Panc1 (cell line): ENCODE measurements at regions not wholly inside any gene's neighbourhood (a gene's known extent, or its start where the extent isn't known, plus 50 kb on each side); places are given as distances from the start of the nearest gene placed in this dataset.

ENCODE experiments used
- ATAC-seq: fragments of 200-7000 bp; cut with Tn5 transposase; 2 replicates; pipeline ENCODE4 v1.9.1; 2020; ENCODE audit warnings: mild to moderate bottlenecking, moderate library complexity
- BruUV-seq: library from RNA; stranded (reverse); fragments of 400-500 nt; replicated peaks from 2 replicates; lab custom pipeline; 2021; lab: Mats Ljungman, UMichigan
- CTCF ChIA-PET: fragments of 300-600 bp; sonication (Branson Sonifier 250); formaldehyde crosslinking; loops from one replicate; lab custom pipeline; 2022; ENCODE audit warnings: antibody characterized with exemption; lab: Charles Lee
- POLR2A ChIA-PET: fragments of 300-600 bp; sonication (Branson Sonifier 250); formaldehyde crosslinking; loops from one replicate; lab custom pipeline; 2022; ENCODE audit warnings: antibody characterized with exemption; lab: Charles Lee
- DNase-seq: peaks from one replicate; pipeline ENCODE4 v3.0.0-alpha.2; 2010; ENCODE audit warnings: low read depth, low spot score
- H3K27ac ChIP-seq: 2 replicates; pipeline ENCODE4 v1.5.1; 2011; ENCODE audit warnings: mild to moderate bottlenecking, low read length, inconsistent platforms
- H3K27me3 ChIP-seq: fragments of 200-500 bp; sonication (Bioruptor generic); 2 replicates; pipeline ENCODE4 v1.6.0; 2014; ENCODE audit warnings: low read length, inconsistent platforms; ENCODE audit not compliant: control insufficient read depth, insufficient read depth
- H3K36me3 ChIP-seq: fragments of 200-500 bp; sonication (Bioruptor generic); 2 replicates; pipeline ENCODE4 v1.5.1; 2014; ENCODE audit warnings: inconsistent platforms, mild to moderate bottlenecking, low read length, moderate library complexity; ENCODE audit not compliant: control insufficient read depth, insufficient read depth
- H3K4me1 ChIP-seq: 2 replicates; pipeline ENCODE4 v1.5.1; 2011; ENCODE audit warnings: inconsistent platforms, mild to moderate bottlenecking, low read length, moderate library complexity; ENCODE audit not compliant: control insufficient read depth, insufficient read depth
- H3K4me3 ChIP-seq, 2 experiments: 2 replicates each; pipeline ENCODE4 v1.5.1; 2011 to 2012; ENCODE audit warnings: low read depth in 2 of 2, low read length in 2 of 2, mild to moderate bottlenecking in 2 of 2, inconsistent platforms in 1 of 2, moderate library complexity in 1 of 2
- H3K9me3 ChIP-seq: fragments of 200-500 bp; sonication (Bioruptor generic); 2 replicates; pipeline ENCODE4 v1.5.1; 2014; ENCODE audit warnings: low read depth, mild to moderate bottlenecking, inconsistent platforms, low read length, moderate library complexity; ENCODE audit not compliant: control insufficient read depth, insufficient read depth
- CTCF ChIP-seq: fragments of 450-650 bp; IDR thresholded peaks from 2 replicates; pipeline ENCODE4 v1.5.1; 2017; ENCODE audit warnings: mild to moderate bottlenecking
- POLR2AphosphoS5 ChIP-seq: IDR thresholded peaks from 2 replicates; pipeline ENCODE4 v1.6.1; 2012; ENCODE audit warnings: mild to moderate bottlenecking, low read depth, low read length, moderate library complexity
- REST ChIP-seq, 2 experiments: IDR thresholded peaks; 2 replicates each; pipeline ENCODE4 v1.6.1; 2011 to 2012; ENCODE audit warnings: low read depth in 2 of 2, control low read depth in 1 of 2, low read length in 1 of 2, mild to moderate bottlenecking in 1 of 2, moderate library complexity in 1 of 2; ENCODE audit not compliant: insufficient read depth in 1 of 2
- SIN3A ChIP-seq: IDR thresholded peaks from 2 replicates; pipeline ENCODE4 v1.6.1; 2012; ENCODE audit warnings: low read depth, mild to moderate bottlenecking, low read length, moderate library complexity, borderline replicate concordance; ENCODE audit not compliant: insufficient read depth
- TCF7L2 ChIP-seq: IDR thresholded peaks from 2 replicates; pipeline ENCODE4 v1.6.1; 2011; ENCODE audit warnings: mild to moderate bottlenecking, low read depth, low read length, inconsistent platforms
- in situ Hi-C: cut with HindIII; loops from 2 replicates; pipeline ENCODE4 v1.10.0; 2016; ENCODE audit warnings: low sequenced_read_pairs, low pct_unique_long_range_greater_than_20kb
- intact Hi-C: fragments of 100-400 bp; cut with micrococcal nuclease; formaldehyde crosslinking; loops from one replicate; pipeline ENCODE4 v1.10.0; 2022; ENCODE audit not compliant: unreplicated experiment

- ChIA-PET POLR2A (no interaction called here), CTCF (no interaction called here)
- TF ChIP-seq SIN3A = no peak
- TF ChIP-seq CTCF = no peak
- TF ChIP-seq REST (IDR thresholded peaks at IDR 0.05; ENCODE audit: insufficient read depth in 1 of 2, low read depth in 2 of 2, low read length in 1 of 2) = no peak
- TF ChIP-seq POLR2AphosphoS5 = no peak
- TF ChIP-seq TCF7L2 = no peak
- no peaks in the 10 kb centered on the region for H3K9me3 ChIP-seq
- H3K27me3 ChIP-seq = no peaks in the 10 kb centered on the region
- no peaks in the 10 kb centered on the region for H3K4me1 ChIP-seq
- DNase-seq = no peak
- H3K4me3 ChIP-seq = no peak overlapping the region
- no TSS peak for BruUV-seq
- no peak for ATAC-seq
- no peaks in the 10 kb centered on the region for H3K36me3 ChIP-seq
- intact Hi-C loops (no loop called here), in situ Hi-C loops (no loop called here)
- H3K27ac ChIP-seq = no peak overlapping the region
Measured at GRCh38 chr3:64290864-64291263, 65.6 kb upstream of the PRICKLE2 start.

GRCh38 chr3:64290161-64290560 is 64.9 kb upstream of the PRICKLE2 start:
- no peaks in the 10 kb centered on the region for H3K9me3 ChIP-seq
- H3K4me3 ChIP-seq = no peak overlapping the region
- H3K36me3 ChIP-seq = no peaks in the 10 kb centered on the region
- no peaks in the 10 kb centered on the region for H3K27me3 ChIP-seq
- ChIA-PET CTCF (no interaction called here), POLR2A (no interaction called here)
- no peak for ATAC-seq
- H3K4me1 ChIP-seq = no peaks in the 10 kb centered on the region
- BruUV-seq = no TSS peak
- no peak for DNase-seq
- no peak overlapping the region for H3K27ac ChIP-seq
- intact Hi-C loops = no loop called here
- TF ChIP-seq TCF7L2 = no peak
- no peak for TF ChIP-seq REST (IDR thresholded peaks at IDR 0.05; ENCODE audit: insufficient read depth in 1 of 2, low read depth in 2 of 2, low read length in 1 of 2)
- TF ChIP-seq POLR2AphosphoS5 = no peak
- TF ChIP-seq SIN3A = no peak
- no peak for TF ChIP-seq CTCF
- in situ Hi-C loops = no loop called here
